ENCODE measurements at regions not wholly inside any gene's neighbourhood (a gene's known extent, or its start where the extent isn't known, plus 50 kb on each side); places are given as distances from the start of the nearest gene placed in this dataset.

DNA sequence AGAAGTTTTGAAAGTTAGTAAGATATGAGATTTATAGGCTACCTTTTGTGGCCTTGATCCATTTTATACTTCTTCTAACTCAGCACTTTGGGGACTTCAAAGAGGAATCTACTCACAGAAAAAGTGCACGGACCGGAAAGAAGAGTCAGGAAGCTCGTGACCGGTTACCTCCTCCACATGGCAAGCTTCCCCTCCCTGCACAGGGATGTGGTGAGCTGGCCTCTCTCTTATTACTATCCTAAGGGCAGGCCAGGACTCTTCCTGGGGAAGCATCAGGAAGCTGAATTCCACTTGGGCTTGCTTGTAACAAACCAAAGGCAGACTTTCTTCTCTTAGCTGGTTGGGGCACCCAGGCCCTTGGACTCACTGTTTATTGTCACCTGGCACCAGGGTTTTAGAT lies 170.8 kb upstream of the GLI3 start:
- no peak overlapping the region for H2BK15ac ChIP-seq (ENCODE audit: low read length)
- H3K79me1 ChIP-seq (ENCODE audit: low read depth, low read length) = no peaks in the 10 kb centered on the region
- POLR2A ChIA-PET (ENCODE audit: partially characterized antibody) = no interaction called here
- no peak overlapping the region for H3K27ac ChIP-seq (ENCODE audit: low read depth, low read length)
- H4K20me1 ChIP-seq (replicated peaks in 1 of 2; ENCODE audit: control insufficient read depth in 1 of 2, insufficient read depth in 2 of 2, low read length in 2 of 2) = no peaks in the 10 kb centered on the region
- H2AFZ ChIP-seq (ENCODE audit: low read length) = no peak overlapping the region
- no peak overlapping the region for H3K14ac ChIP-seq (ENCODE audit: insufficient read length)
- DNase-seq (ENCODE audit: low read depth in 1 of 2, low spot score in 2 of 2) (no peak), FAIRE-seq (no peak)
- no peaks in the 10 kb centered on the region for H3K9me3 ChIP-seq (ENCODE audit: insufficient read depth in 2 of 2, low read depth in 1 of 2, low read length in 1 of 2)
- H3K18ac ChIP-seq (ENCODE audit: extremely low read depth, low read length) = no peak overlapping the region
- H2BK20ac ChIP-seq (ENCODE audit: low read length) = no peak overlapping the region
- H2BK12ac ChIP-seq (ENCODE audit: low read depth, low read length) = no peak overlapping the region
- no peak overlapping the region for H2BK5ac ChIP-seq (ENCODE audit: low read depth, low read length)
- H2BK120ac ChIP-seq (replicated peaks; ENCODE audit: low read depth, low read length) = no peak overlapping the region
- no peak overlapping the region for H3K4me3 ChIP-seq (ENCODE audit: extremely low read depth in 1 of 4, insufficient read depth in 2 of 4, low read depth in 3 of 4, low read length in 4 of 4)
- no peak overlapping the region for H3K4ac ChIP-seq (replicated peaks; ENCODE audit: insufficient read length, low read depth, low read length)
- H3K23me2 ChIP-seq (ENCODE audit: low read depth, low read length) = no peaks in the 10 kb centered on the region
- no peak overlapping the region for H3K56ac ChIP-seq (replicated peaks; ENCODE audit: insufficient read length, low read depth, low read length)
- no peak overlapping the region for H3K23ac ChIP-seq (ENCODE audit: insufficient read length)
- no peak overlapping the region for H3K9ac ChIP-seq (replicated peaks in 1 of 4; ENCODE audit: extremely low read depth in 1 of 4, low read depth in 3 of 4, low read length in 3 of 4)
- CTCF ChIA-PET (ENCODE audit: partially characterized antibody) = interaction anchor here (1.4 to 1.8 kb wide), 2 partner anchors 329 to 465 kb away, joined by 3 to 4 read pairs; no protein-coding TSS in a partner anchor
- no peaks in the 10 kb centered on the region for H3K79me2 ChIP-seq (ENCODE audit: control insufficient read depth in 1 of 2, insufficient read depth in 2 of 2, low read length in 2 of 2)
- H3K4me1 ChIP-seq (replicated peaks in 1 of 4; ENCODE audit: control insufficient read depth in 3 of 4, insufficient read depth in 4 of 4, low read length in 3 of 4) = no peaks in the 10 kb centered on the region
- no peak overlapping the region for H4K91ac ChIP-seq (replicated peaks; ENCODE audit: insufficient read length, low read length)
- no peaks in the 10 kb centered on the region for H3K27me3 ChIP-seq (replicated peaks in 1 of 4; ENCODE audit: control insufficient read depth in 3 of 4, extremely low read depth in 1 of 4, insufficient read depth in 3 of 4, low read length in 3 of 4)
- H3K4me2 ChIP-seq (ENCODE audit: insufficient read depth in 1 of 2, low read depth in 2 of 2, low read length in 2 of 2) = no peak overlapping the region
- no peak overlapping the region for H2AK5ac ChIP-seq (ENCODE audit: low read depth, low read length)
- H3K36me3 ChIP-seq (ENCODE audit: control insufficient read depth in 2 of 4, insufficient read depth in 4 of 4, low read length in 3 of 4) = no peaks in the 10 kb centered on the region
- 90% methylated on average over 4 of the region's 4 CpGs; no CpG with 5 or more reads in 1 of the 2 experiments for WGBS, 2 experiments (ENCODE audit: extremely low coverage in 1 of 2, insufficient coverage in 1 of 2, insufficient read length in 1 of 2, insufficient replicate concordance in 2 of 2, low coverage in 1 of 2, low lambda C conversion rate in 2 of 2, missing lambda C conversion rate in 1 of 2)
- H4K8ac ChIP-seq (ENCODE audit: extremely low read depth, insufficient read depth, low read length) = no peak overlapping the region
- no peak overlapping the region for H4K5ac ChIP-seq (ENCODE audit: insufficient read length, low read depth, low read length)
- TF ChIP-seq RNF2 (IDR thresholded peaks at IDR 0.05; ENCODE audit: borderline replicate concordance, low read depth, low read length, missing control alignments, poor library complexity, severe bottlenecking) = no peak
- TF ChIP-seq EP300 (IDR thresholded peaks at IDR 0.05; ENCODE audit: borderline replicate concordance in 1 of 2, low read depth in 2 of 2, low read length in 2 of 2) = no peak
- TF ChIP-seq CTBP2 (IDR thresholded peaks at IDR 0.05; ENCODE audit: borderline replicate concordance, insufficient read depth, insufficient read length, low read length) = no peak
- TF ChIP-seq EGR1 (IDR thresholded peaks at IDR 0.05; ENCODE audit: borderline replicate concordance, low read depth, low read length) = no peak
- TF ChIP-seq, protein P1, sequence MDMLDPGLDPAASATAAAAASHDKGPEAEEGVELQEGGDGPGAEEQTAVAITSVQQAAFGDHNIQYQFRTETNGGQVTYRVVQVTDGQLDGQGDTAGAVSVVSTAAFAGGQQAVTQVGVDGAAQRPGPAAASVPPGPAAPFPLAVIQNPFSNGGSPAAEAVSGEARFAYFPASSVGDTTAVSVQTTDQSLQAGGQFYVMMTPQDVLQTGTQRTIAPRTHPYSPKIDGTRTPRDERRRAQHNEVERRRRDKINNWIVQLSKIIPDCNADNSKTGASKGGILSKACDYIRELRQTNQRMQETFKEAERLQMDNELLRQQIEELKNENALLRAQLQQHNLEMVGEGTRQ (IDR thresholded peaks at IDR 0.05; ENCODE audit: low read length) = no peak
- no peak for TF ChIP-seq HDAC6 (IDR thresholded peaks at IDR 0.05; ENCODE audit: low read depth, low read length)
- TF ChIP-seq, protein P2, sequence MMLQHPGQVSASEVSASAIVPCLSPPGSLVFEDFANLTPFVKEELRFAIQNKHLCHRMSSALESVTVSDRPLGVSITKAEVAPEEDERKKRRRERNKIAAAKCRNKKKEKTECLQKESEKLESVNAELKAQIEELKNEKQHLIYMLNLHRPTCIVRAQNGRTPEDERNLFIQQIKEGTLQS (IDR thresholded peaks at IDR 0.05; ENCODE audit: insufficient read depth, low read depth, low read length) = no peak
- TF ChIP-seq CREB1 (IDR thresholded peaks at IDR 0.05) = no peak
- no peak for TF ChIP-seq SP4 (IDR thresholded peaks at IDR 0.05; ENCODE audit: low read length)
- TF ChIP-seq ZNF274 (IDR thresholded peaks at IDR 0.05; ENCODE audit: borderline replicate concordance, extremely low read depth, low read length) = no peak
- TF ChIP-seq SIN3A (conservative IDR thresholded peaks at IDR 0.05 in 1 of 2, IDR thresholded peaks at IDR 0.05 in 1 of 2; ENCODE audit: low read depth in 1 of 2, low read length in 2 of 2) = no peak
- no peak for TF ChIP-seq FOSL1 (IDR thresholded peaks at IDR 0.05; ENCODE audit: insufficient read depth, low read depth, low read length)

Data from H1 (cell line).